Nephron progenitor cell (in vitro differentiated cells): ENCODE measurements at regions not wholly inside any gene's neighbourhood (a gene's known extent, or its start where the extent isn't known, plus 50 kb on each side); places are given as distances from the start of the nearest gene placed in this dataset.

ENCODE experiments used
- DNase-seq: peaks from one replicate; pipeline ENCODE4 v3.0.0; 2021
- H3K27ac Mint-ChIP-seq: 2 replicates; pipeline ENCODE4 v1.8.0; 2021; ENCODE audit warnings: mild to moderate bottlenecking, moderate library complexity, mixed read lengths
- H3K27me3 Mint-ChIP-seq: 2 replicates; pipeline ENCODE4 v1.8.0; 2021; ENCODE audit warnings: mild to moderate bottlenecking, low read depth, mixed read lengths; ENCODE audit not compliant: poor library complexity
- H3K36me3 Mint-ChIP-seq: 2 replicates; pipeline ENCODE4 v1.8.0; 2021; ENCODE audit warnings: low read depth, mixed read lengths
- H3K4me1 Mint-ChIP-seq: 2 replicates; pipeline ENCODE4 v1.8.0; 2021; ENCODE audit warnings: mixed read lengths
- H3K4me3 Mint-ChIP-seq: 2 replicates; pipeline ENCODE4 v1.8.0; 2021; ENCODE audit warnings: mild to moderate bottlenecking, moderate library complexity, mixed read lengths
- H3K9me3 Mint-ChIP-seq: 2 replicates; pipeline ENCODE4 v1.8.0; 2021; ENCODE audit warnings: mild to moderate bottlenecking, moderate library complexity, mixed read lengths
- TF ChIP-seq, protein P1 (sequence below): fragments of 200-600 bp; sonication (generic); IDR thresholded peaks from 2 replicates; pipeline ENCODE4 v1.5.0; 2021; ENCODE audit warnings: antibody characterized with exemption

DNA sequence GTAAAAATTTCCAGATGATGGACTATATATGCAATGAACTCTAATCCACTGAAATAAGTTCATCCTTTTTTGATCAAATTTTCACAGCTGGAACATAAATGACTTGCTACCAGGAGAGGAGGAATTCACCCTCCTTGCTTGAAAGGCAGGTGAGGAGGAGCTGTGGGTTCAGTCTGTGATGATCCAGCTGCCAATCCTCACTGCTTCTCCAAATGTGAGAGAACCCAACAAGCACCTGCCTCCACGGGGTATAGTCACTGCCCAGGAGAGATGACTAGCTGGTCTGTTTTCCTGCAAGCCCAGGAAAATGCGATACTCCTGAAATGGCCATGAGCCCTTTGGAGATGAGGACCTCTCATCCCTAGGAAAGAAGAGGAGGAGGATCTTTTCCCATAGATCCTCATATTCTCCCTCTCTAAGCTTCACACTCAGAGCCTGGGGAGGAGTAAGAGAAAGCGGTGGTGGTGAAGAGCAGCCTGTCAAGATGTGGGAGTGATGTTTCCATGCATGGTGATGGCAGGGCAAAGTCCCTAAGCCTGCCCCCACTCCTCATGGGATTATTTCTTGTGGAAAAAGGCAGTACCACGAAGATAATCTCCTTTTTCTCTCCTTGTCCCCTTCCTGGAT, 77.9 kb upstream of the USP47 start:
- H3K36me3 Mint-ChIP-seq = no peaks in the 10 kb centered on the region
- H3K27ac Mint-ChIP-seq = no peak overlapping the region
- peaks cover 17% of the 10 kb centered on the region for H3K27me3 Mint-ChIP-seq
- no peak overlapping the region for H3K4me3 Mint-ChIP-seq
- TF ChIP-seq, protein P1, sequence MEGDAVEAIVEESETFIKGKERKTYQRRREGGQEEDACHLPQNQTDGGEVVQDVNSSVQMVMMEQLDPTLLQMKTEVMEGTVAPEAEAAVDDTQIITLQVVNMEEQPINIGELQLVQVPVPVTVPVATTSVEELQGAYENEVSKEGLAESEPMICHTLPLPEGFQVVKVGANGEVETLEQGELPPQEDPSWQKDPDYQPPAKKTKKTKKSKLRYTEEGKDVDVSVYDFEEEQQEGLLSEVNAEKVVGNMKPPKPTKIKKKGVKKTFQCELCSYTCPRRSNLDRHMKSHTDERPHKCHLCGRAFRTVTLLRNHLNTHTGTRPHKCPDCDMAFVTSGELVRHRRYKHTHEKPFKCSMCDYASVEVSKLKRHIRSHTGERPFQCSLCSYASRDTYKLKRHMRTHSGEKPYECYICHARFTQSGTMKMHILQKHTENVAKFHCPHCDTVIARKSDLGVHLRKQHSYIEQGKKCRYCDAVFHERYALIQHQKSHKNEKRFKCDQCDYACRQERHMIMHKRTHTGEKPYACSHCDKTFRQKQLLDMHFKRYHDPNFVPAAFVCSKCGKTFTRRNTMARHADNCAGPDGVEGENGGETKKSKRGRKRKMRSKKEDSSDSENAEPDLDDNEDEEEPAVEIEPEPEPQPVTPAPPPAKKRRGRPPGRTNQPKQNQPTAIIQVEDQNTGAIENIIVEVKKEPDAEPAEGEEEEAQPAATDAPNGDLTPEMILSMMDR = no peak
- no peak for DNase-seq
- peaks cover 7% of the 10 kb centered on the region for H3K9me3 Mint-ChIP-seq
- H3K4me1 Mint-ChIP-seq = peaks cover 5% of the 10 kb centered on the region

DNA sequence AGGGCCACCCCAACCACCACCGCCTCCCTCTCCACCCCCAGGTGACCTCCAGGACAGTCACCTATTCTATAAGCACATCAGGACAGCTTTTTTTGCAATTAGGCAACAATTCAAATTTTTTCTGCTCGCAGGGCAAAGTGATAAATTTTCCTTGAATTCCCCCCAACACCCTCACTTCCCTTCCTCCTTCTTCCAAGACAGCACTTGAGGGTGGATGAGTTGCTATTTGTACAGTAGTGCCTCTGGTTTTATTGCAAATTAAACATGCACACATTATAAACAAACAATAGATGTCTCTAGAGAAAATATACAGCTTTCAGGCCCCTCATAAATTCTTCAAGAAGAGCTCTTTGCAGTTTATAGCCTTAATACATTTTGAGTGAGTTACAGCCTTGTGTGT, 80.9 kb upstream of the USP47 start:
- H3K36me3 Mint-ChIP-seq = no peaks in the 10 kb centered on the region
- no peaks in the 10 kb centered on the region for H3K9me3 Mint-ChIP-seq
- no peak overlapping the region for H3K4me3 Mint-ChIP-seq
- H3K4me1 Mint-ChIP-seq = peaks cover 12% of the 10 kb centered on the region
- no peak overlapping the region for H3K27ac Mint-ChIP-seq
- TF ChIP-seq, protein P1 = no peak
- peaks cover 21% of the 10 kb centered on the region for H3K27me3 Mint-ChIP-seq
- no peak for DNase-seq

DNA sequence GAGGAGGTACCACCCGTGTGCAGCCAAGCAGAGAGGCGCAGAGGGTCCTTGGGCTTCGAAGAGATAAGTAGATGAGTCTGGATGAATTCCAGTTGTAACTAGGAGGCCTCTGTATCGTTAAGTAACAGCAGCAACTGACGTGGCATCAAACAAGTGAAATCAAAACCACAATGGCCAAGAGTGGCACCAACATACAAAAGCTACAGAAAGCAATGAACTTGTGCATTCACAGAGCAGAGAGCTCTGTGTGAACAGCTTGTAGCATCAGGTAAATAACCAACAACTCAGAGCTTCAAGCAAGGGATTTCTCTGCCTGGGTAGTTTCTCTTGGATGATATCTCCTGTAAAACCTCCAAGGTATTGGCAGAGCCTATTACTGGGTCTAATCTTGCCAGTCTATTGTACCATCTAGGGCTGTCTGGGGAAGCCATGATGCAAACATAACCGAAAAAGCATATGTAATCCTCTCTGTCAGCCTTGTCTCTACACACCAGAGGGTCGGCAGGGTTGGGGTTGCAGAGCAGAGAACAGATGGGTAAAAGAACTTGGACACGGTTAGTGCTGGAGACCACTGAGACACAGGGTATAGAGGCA, 83.1 kb upstream of the USP47 start:
- no peak overlapping the region for H3K4me3 Mint-ChIP-seq
- peaks cover 29% of the 10 kb centered on the region for H3K27me3 Mint-ChIP-seq
- no peak overlapping the region for H3K27ac Mint-ChIP-seq
- no peaks in the 10 kb centered on the region for H3K36me3 Mint-ChIP-seq
- H3K9me3 Mint-ChIP-seq = no peaks in the 10 kb centered on the region
- DNase-seq = no peak
- TF ChIP-seq, protein P1 = no peak
- peaks cover 12% of the 10 kb centered on the region for H3K4me1 Mint-ChIP-seq

DNA sequence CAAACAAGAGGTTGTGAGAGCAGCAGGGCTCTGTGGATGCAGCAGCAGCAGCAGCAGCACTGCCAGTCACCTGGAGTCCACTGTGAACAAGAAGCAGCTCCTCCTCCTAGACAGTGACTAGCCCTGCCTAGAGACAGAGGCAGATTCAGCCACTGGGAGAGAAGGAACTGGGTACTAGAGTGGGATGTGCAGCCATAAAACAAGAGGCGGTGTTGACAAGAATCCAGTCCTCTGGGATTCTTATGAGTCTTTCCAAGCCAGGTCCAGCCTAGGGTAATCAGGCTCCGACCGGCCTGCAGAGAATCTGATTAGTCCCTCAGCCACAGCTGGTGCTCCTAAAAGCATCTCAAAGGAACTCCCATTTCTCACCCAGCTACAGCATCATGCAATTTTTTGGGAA, 83.9 kb upstream of the USP47 start:
- H3K9me3 Mint-ChIP-seq = no peaks in the 10 kb centered on the region
- no peak overlapping the region for H3K27ac Mint-ChIP-seq
- peaks cover 12% of the 10 kb centered on the region for H3K4me1 Mint-ChIP-seq
- TF ChIP-seq, protein P1 = no peak
- peak; percentile 14 for DNase-seq
- no peaks in the 10 kb centered on the region for H3K36me3 Mint-ChIP-seq
- H3K4me3 Mint-ChIP-seq = no peak overlapping the region
- peaks cover 29% of the 10 kb centered on the region for H3K27me3 Mint-ChIP-seq

DNA sequence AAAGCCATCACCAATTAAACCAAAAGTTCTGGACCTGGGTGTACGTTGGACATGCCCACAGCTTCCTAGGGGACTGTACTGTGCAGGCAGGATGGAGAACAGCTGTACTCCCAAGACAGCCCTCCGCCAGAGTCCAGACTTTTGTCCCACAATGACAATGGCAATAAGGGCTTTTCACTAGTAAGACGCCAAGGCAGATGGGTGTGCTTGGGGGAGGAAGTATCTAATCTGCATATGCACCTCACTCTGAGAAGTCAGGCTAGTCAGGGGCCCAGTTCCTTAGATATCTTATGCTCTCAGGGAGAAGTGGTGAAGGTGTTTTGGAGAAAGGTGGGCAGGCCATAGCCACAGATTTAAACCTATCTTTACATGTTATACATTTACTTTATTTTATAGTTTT, 85.1 kb upstream of the USP47 start:
- no peak overlapping the region for H3K27ac Mint-ChIP-seq

More for the DNA sequence above, 85.1 kb upstream of the USP47 start:
- no peak for DNase-seq
- Mint-ChIP-seq H3K4me1 (peaks cover 12% of the 10 kb centered on the region), H3K4me3 (no peak overlapping the region), H3K36me3 (no peaks in the 10 kb centered on the region), H3K27me3 (peaks cover 34% of the 10 kb centered on the region), H3K9me3 (no peaks in the 10 kb centered on the region)
- TF ChIP-seq, protein P1 = no peak
